ENCODE measurements at regions not wholly inside any gene's neighbourhood (a gene's known extent, or its start where the extent isn't known, plus 50 kb on each side); places are given as distances from the start of the nearest gene placed in this dataset.

DNA sequence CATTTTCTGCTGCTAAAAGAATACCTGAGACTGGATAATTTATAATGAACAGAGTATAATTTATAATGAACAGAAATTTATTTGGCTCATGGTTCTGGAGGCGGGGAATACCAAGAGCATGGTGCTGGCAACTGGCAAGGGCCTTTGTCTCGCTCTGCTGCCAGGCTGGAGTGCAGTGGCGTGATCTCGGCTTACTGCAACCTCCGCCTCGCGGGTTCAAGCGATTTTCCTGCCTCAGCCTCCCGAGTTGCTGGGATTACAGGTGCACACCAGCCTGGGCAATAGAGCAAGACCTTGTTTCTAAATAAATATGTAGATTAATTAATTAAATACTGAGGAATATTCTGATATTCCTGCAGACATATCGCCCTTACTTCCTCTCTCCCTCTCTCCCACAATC, 1610.8 kb downstream of the SUCLG1 start:
- Mint-ChIP-seq H3K27ac (no peak overlapping the region), H3K27me3 (no peaks in the 10 kb centered on the region), H3K36me3 (ENCODE audit: low read depth) (no peaks in the 10 kb centered on the region), H3K4me1 (ENCODE audit: low read depth) (no peaks in the 10 kb centered on the region), H3K4me3 (no peak overlapping the region), H3K9me3 (peaks cover 10% of the 10 kb centered on the region)
- no peak for DNase-seq

DNA sequence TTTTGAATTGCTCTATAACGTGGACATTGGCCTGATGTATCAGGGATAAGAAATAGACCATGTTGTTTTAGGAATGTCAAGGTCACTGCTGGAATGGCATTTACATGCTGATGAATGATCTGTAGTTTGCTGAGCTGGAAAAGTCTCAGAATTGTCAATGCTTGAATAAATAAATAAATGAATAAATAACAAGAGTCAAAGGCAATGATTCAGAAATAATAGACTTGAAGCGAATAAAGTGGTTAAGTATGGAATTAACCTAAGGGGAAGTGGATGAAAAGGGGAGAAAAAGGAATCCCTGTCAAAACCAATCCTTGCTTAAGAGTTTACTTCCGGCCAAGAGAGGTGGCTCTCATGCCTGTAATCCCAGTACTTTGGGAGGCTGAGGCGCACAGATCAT, 1620.0 kb downstream of the SUCLG1 start:
- H3K27me3 Mint-ChIP-seq: no peaks in the 10 kb centered on the region
- no peaks in the 10 kb centered on the region for H3K36me3 Mint-ChIP-seq (ENCODE audit: low read depth)
- DNase-seq: no peak
- no peaks in the 10 kb centered on the region for H3K4me1 Mint-ChIP-seq (ENCODE audit: low read depth)
- H3K27ac Mint-ChIP-seq: no peak overlapping the region
- H3K4me3 Mint-ChIP-seq: no peak overlapping the region
- peaks cover 8% of the 10 kb centered on the region for H3K9me3 Mint-ChIP-seq

DNA sequence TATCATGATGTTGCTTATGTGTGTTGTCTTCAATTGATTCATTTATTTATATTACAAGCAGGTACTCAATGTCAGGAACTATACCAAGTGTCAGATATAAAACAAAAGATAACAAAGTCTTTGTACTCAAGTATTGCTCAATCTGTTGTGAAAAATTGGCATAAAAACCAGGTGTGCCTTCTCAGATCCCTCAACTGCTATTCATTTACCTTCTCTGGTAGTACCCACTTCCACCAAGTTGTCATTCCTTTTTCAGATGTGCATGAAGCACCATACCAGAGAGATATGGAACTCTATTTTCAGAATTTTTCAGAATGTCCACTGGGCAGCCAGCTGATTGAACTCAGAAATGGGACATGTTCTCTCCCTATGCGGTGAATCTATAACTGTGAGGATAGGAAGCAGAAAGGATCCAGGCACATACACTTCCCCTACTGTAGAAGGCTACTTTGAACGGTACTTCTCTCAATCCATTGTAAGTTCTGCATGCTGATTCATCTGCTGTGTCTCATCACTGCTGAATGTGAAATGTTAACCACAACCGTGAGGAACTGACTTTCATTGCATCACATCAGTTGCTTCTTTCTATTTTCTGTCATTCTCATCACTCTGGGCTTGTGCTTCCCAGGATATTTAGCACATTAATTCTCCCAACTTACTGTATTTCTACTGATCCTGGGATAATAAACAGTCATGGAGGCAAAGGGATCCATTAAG, 1621.3 kb downstream of the SUCLG1 start:
- no peak overlapping the region for H3K4me3 Mint-ChIP-seq
- H3K9me3 Mint-ChIP-seq: peaks cover 8% of the 10 kb centered on the region
- no peak for DNase-seq
- H3K27ac Mint-ChIP-seq: no peak overlapping the region
- H3K4me1 Mint-ChIP-seq (ENCODE audit: low read depth): no peaks in the 10 kb centered on the region
- no peaks in the 10 kb centered on the region for H3K27me3 Mint-ChIP-seq
- H3K36me3 Mint-ChIP-seq (ENCODE audit: low read depth): no peaks in the 10 kb centered on the region

DNA sequence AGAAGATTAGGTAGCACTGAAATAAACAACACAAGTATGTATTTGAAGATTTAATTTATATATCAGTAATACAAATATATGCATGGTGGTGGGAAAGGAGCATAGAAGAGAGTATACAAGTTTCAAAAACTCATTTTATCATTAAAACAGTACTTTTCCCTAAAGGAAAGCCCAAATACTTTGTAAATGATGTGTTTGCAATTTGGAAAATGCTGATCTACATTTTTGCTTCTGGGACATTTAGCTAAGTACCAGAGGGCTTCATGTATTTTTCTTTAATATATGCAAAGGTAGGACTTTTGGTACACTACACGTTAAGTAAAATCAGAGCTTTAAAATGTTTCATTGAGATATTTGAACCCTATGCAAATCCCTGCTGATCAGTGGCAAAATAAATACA, 1624.2 kb downstream of the SUCLG1 start:
- H3K27ac Mint-ChIP-seq: no peak overlapping the region
- H3K4me3 Mint-ChIP-seq: no peak overlapping the region
- peaks cover 7% of the 10 kb centered on the region for H3K9me3 Mint-ChIP-seq
- H3K4me1 Mint-ChIP-seq (ENCODE audit: low read depth): no peaks in the 10 kb centered on the region
- H3K27me3 Mint-ChIP-seq: no peaks in the 10 kb centered on the region
- no peak for DNase-seq
- no peaks in the 10 kb centered on the region for H3K36me3 Mint-ChIP-seq (ENCODE audit: low read depth)

DNA sequence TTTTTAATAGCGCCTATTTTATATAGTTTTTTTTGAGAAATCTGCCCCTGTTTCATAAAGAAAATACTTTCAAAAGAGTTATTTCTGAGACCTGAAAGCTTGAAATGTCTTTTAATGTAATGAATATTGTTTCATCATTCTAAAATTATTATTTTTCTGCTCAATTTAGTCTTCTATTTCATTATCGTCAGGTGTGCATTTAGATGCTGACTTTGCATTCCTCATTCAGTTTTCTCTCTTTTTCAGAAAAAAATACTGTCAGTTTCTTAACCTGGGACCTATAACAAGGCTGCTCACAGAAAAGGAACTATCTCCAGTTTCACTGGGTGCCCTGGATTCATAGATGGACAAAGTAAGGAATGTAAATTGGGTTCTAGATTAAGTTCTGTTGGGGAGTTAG, 1631.7 kb downstream of the SUCLG1 start:
- H3K4me3 Mint-ChIP-seq: no peak overlapping the region
- H3K4me1 Mint-ChIP-seq (ENCODE audit: low read depth): no peaks in the 10 kb centered on the region
- H3K36me3 Mint-ChIP-seq (ENCODE audit: low read depth): no peaks in the 10 kb centered on the region
- peaks cover 10% of the 10 kb centered on the region for H3K9me3 Mint-ChIP-seq
- no peak for DNase-seq
- no peak overlapping the region for H3K27ac Mint-ChIP-seq
- H3K27me3 Mint-ChIP-seq: no peaks in the 10 kb centered on the region

DNA sequence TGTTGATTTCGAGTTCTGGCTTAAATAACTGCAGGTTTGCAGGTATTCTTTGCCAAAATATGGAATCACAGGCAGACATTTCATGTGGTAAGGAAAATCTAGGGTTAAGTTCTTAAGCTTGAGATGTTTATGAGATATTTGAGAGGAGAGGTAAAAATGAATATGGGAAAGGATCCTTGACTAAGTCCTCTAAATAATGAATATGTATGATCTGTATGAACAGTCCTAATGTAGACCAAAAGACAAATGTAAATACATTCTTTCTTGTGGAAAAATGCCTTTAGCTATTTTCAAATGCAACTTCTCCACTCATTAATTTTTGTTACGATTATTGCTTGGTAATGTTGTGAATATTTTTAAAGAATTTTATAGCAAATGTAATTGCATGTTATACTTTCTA, 1632.6 kb downstream of the SUCLG1 start:
- no peak for DNase-seq
- Mint-ChIP-seq H3K36me3 (ENCODE audit: low read depth) (no peaks in the 10 kb centered on the region), H3K4me1 (ENCODE audit: low read depth) (no peaks in the 10 kb centered on the region), H3K4me3 (no peak overlapping the region), H3K27ac (no peak overlapping the region), H3K9me3 (peaks cover 8% of the 10 kb centered on the region), H3K27me3 (no peaks in the 10 kb centered on the region)

DNA sequence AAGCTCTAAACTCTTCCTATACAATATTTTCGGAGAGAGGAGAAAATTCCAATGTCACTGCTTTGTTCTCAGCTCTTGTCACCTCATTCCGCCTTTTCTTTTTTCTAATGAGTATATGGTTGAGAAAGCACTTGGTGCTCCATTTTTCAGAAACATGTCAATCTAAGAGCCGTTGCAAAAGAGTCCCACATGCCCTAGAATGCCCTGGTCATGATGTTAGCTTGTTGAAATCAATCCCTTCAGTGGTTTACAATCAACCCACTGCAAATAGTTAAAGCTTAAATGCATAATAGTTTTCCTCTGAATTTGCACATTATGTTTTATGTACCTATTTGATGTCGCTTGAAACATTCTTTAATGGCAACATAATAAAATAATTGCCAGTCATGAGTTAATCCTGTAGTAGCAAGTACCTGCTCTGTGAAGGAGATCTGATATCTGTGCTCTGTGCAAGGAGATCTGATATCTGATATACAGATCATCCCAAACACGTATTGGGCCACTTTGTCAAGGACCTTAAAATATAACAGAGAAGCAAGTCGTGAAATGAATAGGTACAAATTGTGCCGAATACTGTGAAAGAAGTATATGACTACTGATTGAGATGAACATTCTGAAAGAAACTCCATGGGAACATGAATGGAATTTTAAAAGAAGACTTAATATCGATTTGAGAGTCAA, 1633.5 kb downstream of the SUCLG1 start:
- Mint-ChIP-seq H3K4me3 (no peak overlapping the region), H3K9me3 (peaks cover 4% of the 10 kb centered on the region), H3K27me3 (no peaks in the 10 kb centered on the region), H3K27ac (no peak overlapping the region), H3K4me1 (ENCODE audit: low read depth) (no peaks in the 10 kb centered on the region), H3K36me3 (ENCODE audit: low read depth) (no peaks in the 10 kb centered on the region)
- DNase-seq: no peak

DNA sequence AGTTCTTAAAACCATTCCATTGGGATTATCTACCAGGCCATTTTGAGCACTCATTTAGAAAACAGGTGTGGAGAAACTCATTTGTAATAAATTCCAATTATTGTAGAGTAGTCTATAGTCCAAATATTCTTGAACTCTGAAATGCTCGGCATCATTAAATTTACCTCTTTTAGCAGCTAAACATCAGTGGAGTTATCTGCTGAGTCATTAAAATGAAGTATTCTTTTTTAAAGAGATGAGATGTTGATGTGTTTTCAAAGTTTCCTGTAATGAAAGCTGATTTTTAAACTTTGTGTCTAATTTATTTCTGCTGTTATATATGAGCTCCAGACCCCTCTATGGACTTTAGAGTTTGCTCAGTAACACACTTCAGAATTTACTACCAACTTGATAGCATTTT, 1635.2 kb downstream of the SUCLG1 start:
- Mint-ChIP-seq H3K9me3 (peaks cover 8% of the 10 kb centered on the region), H3K27me3 (no peaks in the 10 kb centered on the region), H3K36me3 (ENCODE audit: low read depth) (no peaks in the 10 kb centered on the region), H3K27ac (no peak overlapping the region), H3K4me1 (ENCODE audit: low read depth) (no peaks in the 10 kb centered on the region), H3K4me3 (no peak overlapping the region)
- DNase-seq: no peak

DNA sequence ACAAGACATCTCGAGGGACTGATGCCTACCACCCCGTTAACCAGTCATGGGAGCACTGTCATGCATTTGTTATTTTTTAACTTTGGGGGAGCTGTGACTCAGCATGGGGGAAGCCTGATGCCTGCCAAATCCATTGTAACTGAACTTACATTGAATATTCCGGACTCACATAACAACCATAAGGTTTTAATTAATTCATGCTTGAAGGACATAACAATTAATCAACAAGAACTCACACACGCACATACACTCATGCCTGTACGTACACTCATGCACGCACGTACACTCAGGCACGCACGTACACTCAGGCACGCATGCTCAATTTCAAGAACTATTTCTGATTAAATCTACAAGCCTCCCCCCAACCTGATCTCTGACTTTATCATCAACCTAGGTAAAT, 1639.1 kb downstream of the SUCLG1 start:
- Mint-ChIP-seq H3K9me3 (peaks cover 6% of the 10 kb centered on the region), H3K4me1 (ENCODE audit: low read depth) (no peaks in the 10 kb centered on the region), H3K27ac (no peak overlapping the region), H3K4me3 (no peak overlapping the region), H3K27me3 (no peaks in the 10 kb centered on the region), H3K36me3 (ENCODE audit: low read depth) (no peaks in the 10 kb centered on the region)
- no peak for DNase-seq

DNA sequence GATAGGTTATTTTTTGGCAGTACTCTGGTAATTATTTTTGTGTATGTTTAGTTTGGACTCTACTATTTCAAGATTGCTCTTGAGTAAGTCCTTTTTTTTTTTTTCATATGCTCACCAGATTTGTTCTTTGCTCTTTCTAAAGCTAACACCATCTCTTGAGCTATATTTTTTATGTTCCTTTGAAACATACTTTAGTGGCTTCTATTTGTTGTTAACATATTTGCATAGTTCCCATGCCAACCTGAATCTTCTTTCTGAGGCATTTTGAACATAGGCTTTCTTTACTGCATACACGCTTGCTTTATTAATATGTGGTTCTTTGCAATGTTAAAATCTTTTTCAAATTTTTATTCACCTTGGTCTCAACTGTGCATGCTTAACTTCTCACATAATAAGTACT, 1644.9 kb downstream of the SUCLG1 start:
- Mint-ChIP-seq H3K27me3 (no peaks in the 10 kb centered on the region), H3K9me3 (peaks cover 2% of the 10 kb centered on the region), H3K4me1 (ENCODE audit: low read depth) (no peaks in the 10 kb centered on the region), H3K4me3 (no peak overlapping the region), H3K27ac (no peak overlapping the region), H3K36me3 (ENCODE audit: low read depth) (no peaks in the 10 kb centered on the region)
- no peak for DNase-seq

DNA sequence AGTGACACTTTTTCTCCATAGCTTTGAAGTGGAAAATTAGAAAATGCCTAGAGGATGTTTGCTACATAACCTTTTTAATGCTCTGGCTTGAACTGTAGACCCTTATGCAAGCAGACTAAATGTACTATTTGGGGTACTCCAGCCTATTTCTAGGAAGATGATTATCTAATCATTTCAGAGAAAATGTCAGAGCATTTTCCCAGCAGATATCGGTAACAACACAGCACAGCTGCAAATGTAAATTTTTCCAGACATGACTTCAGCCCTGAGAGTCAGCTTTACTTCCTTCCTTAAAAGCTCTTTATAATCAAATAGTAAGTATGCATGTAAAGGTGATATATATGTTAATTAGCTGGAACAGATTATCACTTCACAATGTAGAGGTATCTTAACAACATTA, 1647.1 kb downstream of the SUCLG1 start:
- DNase-seq: no peak
- no peaks in the 10 kb centered on the region for H3K4me1 Mint-ChIP-seq (ENCODE audit: low read depth)
- no peak overlapping the region for H3K27ac Mint-ChIP-seq
- peaks cover 2% of the 10 kb centered on the region for H3K9me3 Mint-ChIP-seq
- no peak overlapping the region for H3K4me3 Mint-ChIP-seq
- H3K36me3 Mint-ChIP-seq (ENCODE audit: low read depth): no peaks in the 10 kb centered on the region
- no peaks in the 10 kb centered on the region for H3K27me3 Mint-ChIP-seq

DNA sequence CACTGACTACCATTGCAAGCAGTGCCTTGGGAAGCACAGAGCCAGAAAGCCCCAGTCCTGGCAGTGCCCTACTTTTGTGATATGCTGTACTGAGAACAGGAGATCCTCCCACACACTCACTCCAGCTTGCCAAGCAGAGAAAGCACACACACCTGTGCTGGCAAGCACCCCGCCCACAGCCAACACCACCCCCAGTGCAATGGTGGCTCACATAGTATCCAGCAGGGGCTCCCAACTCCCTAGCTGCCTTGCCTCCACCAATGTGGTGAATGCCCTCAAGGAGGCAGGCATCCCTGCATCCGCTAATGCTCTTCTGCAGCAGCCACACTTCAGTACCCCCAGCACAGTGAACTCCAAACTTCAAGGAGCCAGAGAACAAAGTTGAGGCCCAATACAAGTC, 1655.8 kb downstream of the SUCLG1 start:
- Mint-ChIP-seq H3K27ac (no peak overlapping the region), H3K4me3 (no peak overlapping the region), H3K27me3 (no peaks in the 10 kb centered on the region), H3K9me3 (peaks cover 42% of the 10 kb centered on the region), H3K4me1 (ENCODE audit: low read depth) (no peaks in the 10 kb centered on the region), H3K36me3 (ENCODE audit: low read depth) (no peaks in the 10 kb centered on the region)
- no peak for DNase-seq

DNA sequence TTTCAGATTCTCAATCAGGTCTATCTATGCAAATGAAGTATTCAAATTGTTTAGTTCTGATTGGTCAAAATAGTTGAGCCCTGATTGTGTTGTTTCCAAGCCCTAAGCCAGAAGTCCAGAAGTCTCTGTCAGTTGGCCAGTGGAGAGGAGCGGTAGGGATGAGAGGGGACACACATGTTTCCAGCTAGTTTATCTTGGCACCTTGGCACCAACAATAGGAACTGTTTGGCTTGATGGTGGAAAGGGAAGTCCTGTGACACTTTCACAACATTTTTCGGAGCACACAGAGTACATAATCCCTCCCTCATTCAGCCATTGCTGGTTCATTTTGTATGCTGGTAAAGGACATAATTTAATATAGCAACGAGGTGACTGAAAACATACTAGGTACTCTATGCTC, 1661.6 kb downstream of the SUCLG1 start:
- no peak overlapping the region for H3K4me3 Mint-ChIP-seq
- no peak overlapping the region for H3K27ac Mint-ChIP-seq
- H3K27me3 Mint-ChIP-seq: no peaks in the 10 kb centered on the region
- no peak for DNase-seq
- H3K4me1 Mint-ChIP-seq (ENCODE audit: low read depth): no peaks in the 10 kb centered on the region
- H3K9me3 Mint-ChIP-seq: peaks cover 12% of the 10 kb centered on the region
- H3K36me3 Mint-ChIP-seq (ENCODE audit: low read depth): no peaks in the 10 kb centered on the region

DNA sequence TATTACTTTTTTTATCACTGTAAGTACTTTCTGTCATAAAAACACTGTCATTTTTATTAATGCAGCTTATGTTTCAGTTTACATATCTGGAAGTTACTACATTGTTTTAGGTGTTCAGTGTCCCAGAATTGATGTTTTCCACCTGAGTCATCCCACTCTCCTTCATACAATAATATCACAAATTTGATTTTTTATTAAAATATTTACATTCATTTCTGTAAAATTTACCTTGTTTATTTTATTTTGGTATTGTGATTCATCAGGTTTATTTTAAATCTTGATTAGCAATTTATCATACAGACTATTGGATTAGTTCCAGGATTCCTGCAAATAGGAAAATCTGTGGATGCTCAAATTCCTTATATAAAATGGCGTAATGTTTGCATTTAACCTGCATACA, 1662.9 kb downstream of the SUCLG1 start:
- H3K9me3 Mint-ChIP-seq: peaks cover 3% of the 10 kb centered on the region
- H3K36me3 Mint-ChIP-seq (ENCODE audit: low read depth): no peaks in the 10 kb centered on the region
- H3K4me3 Mint-ChIP-seq: no peak overlapping the region
- no peaks in the 10 kb centered on the region for H3K27me3 Mint-ChIP-seq
- no peaks in the 10 kb centered on the region for H3K4me1 Mint-ChIP-seq (ENCODE audit: low read depth)
- no peak for DNase-seq
- no peak overlapping the region for H3K27ac Mint-ChIP-seq

DNA sequence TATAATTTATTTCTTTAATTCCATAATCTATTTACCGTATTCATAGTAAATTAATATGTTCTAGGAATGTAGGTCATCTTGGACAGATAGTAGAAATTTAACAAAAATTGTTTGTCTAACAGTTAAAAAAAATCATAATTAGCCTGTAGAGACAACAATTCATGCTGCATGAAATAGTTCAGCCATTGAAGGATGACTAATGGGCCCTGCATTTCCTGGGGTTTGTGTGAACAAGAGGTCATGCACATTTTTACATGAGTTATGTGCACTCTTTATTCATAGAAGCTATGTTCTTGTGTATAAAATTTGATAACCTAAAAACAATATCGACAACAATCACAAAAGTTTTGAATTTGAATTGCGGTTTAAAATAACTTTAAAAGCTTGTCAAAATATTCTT, 1663.6 kb downstream of the SUCLG1 start:
- H3K27ac Mint-ChIP-seq: no peak overlapping the region
- H3K27me3 Mint-ChIP-seq: no peaks in the 10 kb centered on the region
- H3K4me1 Mint-ChIP-seq (ENCODE audit: low read depth): no peaks in the 10 kb centered on the region
- H3K9me3 Mint-ChIP-seq: peaks cover 3% of the 10 kb centered on the region
- no peak overlapping the region for H3K4me3 Mint-ChIP-seq
- H3K36me3 Mint-ChIP-seq (ENCODE audit: low read depth): no peaks in the 10 kb centered on the region
- no peak for DNase-seq
